SK-N-MC (cell line): ENCODE measurements at regions not wholly inside any gene's neighbourhood (a gene's known extent, or its start where the extent isn't known, plus 50 kb on each side); places are given as distances from the start of the nearest gene placed in this dataset.
"Not testable (repeated sequence)": the region's sequence is repeated elsewhere in the genome, so short reads cannot be mapped to it uniquely, and the experiment has no call there.

Source experiments
- DNase-seq: peaks from one replicate; pipeline ENCODE4 v3.0.0-alpha.2; 2011; ENCODE audit warnings: low read depth, low spot score
- H3K27ac ChIP-seq: fragments of 200-600 bp; sonication (generic); 2 replicates; pipeline ENCODE4 v1.5.1; 2016; ENCODE audit warnings: mixed run types
- H3K36me3 ChIP-seq: fragments of 200-600 bp; sonication (generic); 2 replicates; pipeline ENCODE4 v1.6.1; 2017; ENCODE audit warnings: antibody characterized with exemption, low read length, mixed read lengths; ENCODE audit not compliant: insufficient read depth
- H3K4me3 ChIP-seq: fragments of 200-600 bp; sonication (generic); 2 replicates; pipeline ENCODE4 v1.5.1; 2016
- H3K9ac ChIP-seq: fragments of 200-600 bp; sonication (generic); 2 replicates; pipeline ENCODE4 v1.8.0; 2017; ENCODE audit warnings: mixed run types, mixed read lengths; ENCODE audit not compliant: insufficient read length
- H3K9me3 ChIP-seq: fragments of 200-600 bp; sonication (generic); 2 replicates; pipeline ENCODE4 v1.6.1; 2017; ENCODE audit warnings: low read depth, mild to moderate bottlenecking, antibody characterized with exemption, low read length, moderate library complexity, mixed read lengths
- EZH2 ChIP-seq: fragments of 200-600 bp; sonication (generic); IDR thresholded peaks from one replicate; pipeline ENCODE4 v1.6.1; 2017; ENCODE audit warnings: antibody characterized with exemption
- FOXP2 ChIP-seq: optimal IDR thresholded peaks from 2 replicates; pipeline ENCODE3; 2011; ENCODE audit warnings: mild to moderate bottlenecking, moderate library complexity; ENCODE audit not compliant: insufficient read depth; ENCODE audit errors: extremely low read length, control extremely low read depth
- POLR2AphosphoS5 ChIP-seq: IDR thresholded peaks from 2 replicates; pipeline ENCODE4 v1.6.1; 2012; ENCODE audit warnings: mild to moderate bottlenecking, low read depth, low read length, borderline replicate concordance

DNA sequence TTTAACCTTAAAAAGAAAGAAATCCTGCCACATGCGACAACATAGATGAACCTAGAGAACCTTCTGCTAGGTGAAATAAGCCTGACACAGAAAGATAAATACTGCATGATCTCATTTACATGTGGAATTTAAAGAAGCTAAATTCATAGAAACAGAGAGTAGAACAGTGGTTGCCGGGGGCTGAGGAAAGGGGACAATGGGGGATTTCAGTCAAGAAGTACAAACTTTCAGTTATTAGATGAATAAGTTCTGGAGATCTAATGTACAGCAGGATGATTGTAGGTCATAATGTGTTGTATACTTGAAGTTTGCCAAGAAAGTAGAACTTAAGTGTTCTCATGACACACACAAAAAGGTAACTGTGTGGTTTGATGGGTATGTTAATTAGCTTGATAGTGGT, 204.3 kb upstream of the PRSS16 start:
- Histone ChIP-seq H3K9me3 (no peaks in the 10 kb centered on the region), H3K27ac (no peak overlapping the region), H3K9ac (no peak overlapping the region), H3K36me3 (no peaks in the 10 kb centered on the region), H3K4me3 (no peak overlapping the region)
- DNase-seq = no peak
- TF ChIP-seq POLR2AphosphoS5 (no peak), EZH2 (no peak), FOXP2 (no peak)

DNA sequence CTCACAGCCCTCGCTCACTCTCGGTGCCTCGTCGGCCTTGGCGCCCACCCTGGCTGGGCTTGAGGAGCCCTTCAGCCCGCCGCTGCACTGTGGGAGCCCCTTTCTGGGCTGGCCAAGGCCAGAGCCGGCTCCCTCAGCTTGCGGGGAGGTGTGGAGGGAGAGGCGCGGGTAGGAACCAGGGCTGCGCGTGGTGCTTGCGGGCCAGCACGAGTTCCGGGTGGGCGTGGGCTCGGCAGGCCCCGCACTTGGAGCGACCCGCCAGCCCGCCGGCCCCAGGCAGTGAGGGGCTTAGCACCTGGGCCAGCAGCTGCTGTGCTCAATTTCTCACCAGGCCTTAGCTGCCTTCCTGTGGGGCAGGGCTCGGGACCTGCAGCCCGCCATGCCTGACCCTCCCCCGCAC, 202.4 kb upstream of the PRSS16 start:
- H3K9me3 ChIP-seq, DNase-seq, H3K36me3 ChIP-seq, H3K4me3 ChIP-seq, H3K9ac ChIP-seq, H3K27ac ChIP-seq: not testable (repeated sequence)

DNA sequence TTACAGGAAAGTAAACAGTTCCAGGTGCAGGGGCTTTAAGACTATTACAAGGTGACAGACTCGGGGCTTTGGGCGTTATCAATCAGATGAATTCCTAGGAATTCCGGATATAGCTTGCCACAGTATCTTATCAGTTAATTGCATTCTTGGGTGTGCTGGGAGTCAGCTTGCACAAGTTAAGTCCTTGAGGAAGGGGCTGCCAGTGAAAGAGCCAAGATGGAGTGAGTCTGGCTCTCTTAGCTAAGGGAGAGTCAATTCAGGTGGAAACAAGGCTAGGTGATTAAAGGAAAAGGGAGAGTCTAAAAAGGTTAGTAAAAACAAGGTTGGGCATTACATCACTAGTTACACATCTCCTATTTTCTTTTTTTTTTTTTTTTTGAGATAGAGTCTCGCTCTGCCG, 199.8 kb upstream of the PRSS16 start:
- not testable (repeated sequence) for H3K4me3 ChIP-seq, H3K9me3 ChIP-seq, H3K36me3 ChIP-seq, H3K27ac ChIP-seq, DNase-seq, H3K9ac ChIP-seq

DNA sequence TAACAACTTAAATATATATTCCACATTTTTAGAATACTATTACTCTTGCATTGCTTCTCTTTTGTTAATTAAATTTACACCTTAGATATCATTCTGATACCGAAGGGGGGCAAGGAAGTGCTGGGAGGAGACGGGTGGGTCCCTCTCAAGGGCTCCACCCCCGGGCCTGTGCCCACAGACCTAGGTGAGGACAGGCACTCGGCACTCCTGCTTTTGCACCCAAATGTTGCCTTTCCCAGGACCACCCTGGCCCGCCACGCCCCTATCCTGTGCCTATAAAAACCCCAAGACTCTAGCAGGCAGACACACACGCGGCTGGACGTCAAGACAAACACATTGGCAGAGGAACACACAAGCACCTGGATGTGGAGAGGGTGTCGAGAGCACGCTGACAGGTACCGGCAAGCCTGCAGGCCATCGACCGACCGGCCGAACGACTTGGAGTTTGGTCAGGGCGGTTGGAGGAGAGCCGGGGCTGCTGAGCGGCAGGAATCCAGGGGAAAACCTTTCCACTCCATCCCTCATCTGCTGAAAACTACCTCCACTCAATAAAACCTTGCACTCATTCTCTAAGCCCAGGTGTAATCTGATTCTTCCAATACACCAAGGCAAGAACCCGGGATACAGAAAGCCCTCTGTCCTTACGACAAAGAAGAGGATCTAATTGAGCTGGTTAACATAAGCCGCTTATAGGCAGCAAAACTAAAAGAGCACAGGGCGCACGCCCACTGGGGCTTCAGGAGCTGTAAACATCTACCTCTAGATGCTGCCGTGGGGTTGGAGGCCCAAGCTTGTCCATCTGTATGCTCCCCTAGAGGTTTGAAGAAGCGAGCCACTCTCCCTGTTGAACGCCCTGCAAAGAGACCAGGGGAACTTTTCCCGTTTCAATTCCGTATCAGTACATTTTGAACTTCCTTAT, 197.4 kb upstream of the PRSS16 start:
- H3K9ac ChIP-seq = no peak overlapping the region
- no peak for TF ChIP-seq FOXP2
- no peak for TF ChIP-seq EZH2
- TF ChIP-seq POLR2AphosphoS5 = no peak
- no peak overlapping the region for H3K4me3 ChIP-seq
- DNase-seq = no peak
- no peaks in the 10 kb centered on the region for H3K36me3 ChIP-seq
- no peaks in the 10 kb centered on the region for H3K9me3 ChIP-seq
- H3K27ac ChIP-seq = no peak overlapping the region

DNA sequence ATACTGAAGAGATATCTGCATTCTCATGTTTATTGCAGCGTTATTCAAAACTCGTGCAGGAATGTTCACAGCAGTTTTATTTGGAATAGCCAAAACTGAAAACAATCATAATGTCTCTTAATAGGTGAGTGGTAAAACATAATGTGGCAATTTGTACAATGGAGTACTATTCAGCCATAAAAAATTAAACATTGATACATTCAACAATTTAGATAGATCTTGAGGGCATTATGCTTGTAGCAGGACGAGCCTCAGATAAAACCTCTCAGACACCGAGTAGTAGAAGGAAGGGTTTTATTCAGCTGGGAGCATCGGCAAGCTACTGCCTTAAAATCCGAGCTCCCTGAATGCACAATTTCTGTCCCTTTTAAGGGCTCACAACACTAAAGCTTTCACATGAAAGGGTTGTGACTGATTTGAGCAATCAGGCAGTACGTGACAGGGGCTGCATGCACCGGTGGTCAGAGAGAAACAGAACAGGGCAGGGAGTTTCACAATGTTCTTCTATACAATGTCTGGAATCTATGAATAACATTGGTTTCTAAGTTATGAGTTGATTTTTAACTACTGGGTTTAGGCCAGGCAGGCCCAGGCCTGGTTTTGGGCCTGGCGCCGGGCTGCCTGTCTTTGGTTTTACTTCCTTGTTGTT, 195.3 kb upstream of the PRSS16 start:
- not testable (repeated sequence) for H3K36me3 ChIP-seq, DNase-seq, H3K9me3 ChIP-seq, H3K27ac ChIP-seq, H3K4me3 ChIP-seq, H3K9ac ChIP-seq

DNA sequence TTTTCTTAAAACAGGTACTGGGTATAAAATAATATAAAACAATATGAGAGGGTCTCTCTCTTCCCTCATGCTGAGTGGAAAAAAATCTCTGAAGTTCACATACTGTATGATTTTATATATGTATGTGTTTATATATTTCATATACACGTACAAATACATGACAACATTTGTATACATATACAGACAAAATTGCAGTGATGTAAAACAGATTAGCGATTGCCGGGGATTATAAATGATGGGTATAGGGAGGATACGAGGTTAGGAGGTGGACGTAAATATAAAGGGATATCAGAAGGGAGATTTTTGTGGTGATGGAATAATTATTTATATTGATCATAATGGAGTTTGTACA, 194.8 kb upstream of the PRSS16 start:
- Histone ChIP-seq H3K4me3 (no peak overlapping the region), H3K36me3 (no peaks in the 10 kb centered on the region), H3K27ac (no peak overlapping the region), H3K9ac (no peak overlapping the region), H3K9me3 (no peaks in the 10 kb centered on the region)
- TF ChIP-seq POLR2AphosphoS5 = no peak
- TF ChIP-seq FOXP2 = no peak
- TF ChIP-seq EZH2 = no peak
- no peak for DNase-seq

DNA sequence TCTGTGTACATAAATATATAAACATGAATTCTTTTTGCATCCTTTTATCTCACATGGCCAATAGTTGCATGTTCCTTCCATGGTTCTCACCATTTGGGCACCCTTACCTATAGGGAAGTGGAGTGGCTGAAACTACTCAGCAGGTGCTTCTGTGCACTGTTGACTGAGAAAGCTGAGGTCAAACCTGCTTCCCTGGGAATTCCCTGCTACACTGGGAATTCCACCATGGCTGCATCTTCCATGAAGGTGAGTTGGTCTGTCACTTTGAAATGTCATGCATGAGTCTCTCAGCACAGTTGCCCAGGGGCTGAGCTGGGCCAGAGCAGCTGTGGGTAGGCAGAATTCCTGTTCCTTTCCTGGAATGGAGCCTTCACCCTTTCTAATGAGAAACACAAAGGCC, 193.8 kb upstream of the PRSS16 start:
- no peak for DNase-seq
- no peak overlapping the region for H3K27ac ChIP-seq
- TF ChIP-seq POLR2AphosphoS5 (no peak), EZH2 (no peak), FOXP2 (no peak)
- no peak overlapping the region for H3K4me3 ChIP-seq
- H3K9ac ChIP-seq = no peak overlapping the region
- H3K9me3 ChIP-seq = no peaks in the 10 kb centered on the region
- H3K36me3 ChIP-seq = no peaks in the 10 kb centered on the region

DNA sequence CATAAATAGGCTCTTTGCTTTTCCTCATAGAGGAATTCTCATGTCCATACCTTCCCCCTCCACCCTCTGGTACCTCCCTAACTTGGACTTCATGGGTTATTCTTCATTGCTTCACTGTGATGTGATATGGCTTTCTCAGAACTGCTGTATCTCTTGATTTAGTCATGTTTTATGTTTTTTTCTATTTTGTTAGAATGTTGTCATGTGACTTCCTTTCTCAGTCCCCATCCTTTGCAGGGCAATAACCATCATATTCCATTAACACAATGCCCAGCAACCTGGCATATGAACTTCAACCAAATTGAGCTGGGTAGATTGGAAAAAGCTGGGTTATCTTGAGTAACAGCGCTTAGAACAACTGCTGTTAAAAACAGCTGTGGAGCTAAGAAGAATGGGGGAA, 190.9 kb upstream of the PRSS16 start:
- Histone ChIP-seq H3K9ac (no peak overlapping the region), H3K4me3 (no peak overlapping the region), H3K9me3 (no peaks in the 10 kb centered on the region), H3K27ac (no peak overlapping the region), H3K36me3 (no peaks in the 10 kb centered on the region)
- TF ChIP-seq FOXP2 = no peak
- no peak for TF ChIP-seq EZH2
- no peak for TF ChIP-seq POLR2AphosphoS5
- DNase-seq = no peak

DNA sequence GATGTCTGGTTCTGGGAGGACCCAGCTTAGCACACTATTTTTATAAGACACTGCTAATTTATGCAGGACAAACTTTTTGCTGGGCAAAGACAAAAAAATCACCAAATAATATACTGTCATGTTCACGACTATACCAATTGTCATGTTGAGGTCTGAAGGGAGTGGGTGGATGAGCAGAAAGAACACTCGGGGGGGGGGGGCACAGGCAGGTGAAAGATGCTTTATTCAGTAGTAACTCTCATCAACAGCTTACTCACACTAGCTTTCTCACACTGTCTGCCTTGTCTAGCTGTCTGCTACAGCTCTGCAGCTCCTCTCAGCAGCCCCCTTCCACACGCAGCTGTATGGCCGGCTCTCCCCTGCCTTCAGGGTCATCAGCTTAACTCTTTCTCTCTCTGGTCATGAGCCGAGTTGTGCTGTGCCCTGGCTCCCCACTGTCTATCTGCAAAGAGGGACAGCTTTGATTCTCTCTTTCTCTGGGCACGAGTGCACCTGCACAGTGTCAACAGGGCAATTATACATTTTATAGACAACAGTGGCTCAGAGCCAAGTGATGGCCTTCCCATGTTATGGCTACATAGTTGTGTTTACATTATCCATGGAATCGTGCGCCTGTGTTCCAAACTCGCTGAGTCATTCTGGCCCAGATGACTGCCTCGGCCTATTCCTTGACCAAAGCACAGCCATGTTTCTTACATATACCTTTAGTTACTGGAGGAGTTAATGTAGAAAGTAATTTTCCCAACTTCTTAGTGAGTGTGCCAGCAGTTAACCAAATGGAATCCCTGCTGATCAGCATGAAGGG, 187.7 kb upstream of the PRSS16 start:
- no peaks in the 10 kb centered on the region for H3K9me3 ChIP-seq
- no peak overlapping the region for H3K9ac ChIP-seq
- TF ChIP-seq POLR2AphosphoS5 = no peak
- no peak for TF ChIP-seq FOXP2
- TF ChIP-seq EZH2 = no peak
- H3K36me3 ChIP-seq = no peaks in the 10 kb centered on the region
- no peak overlapping the region for H3K4me3 ChIP-seq
- DNase-seq = no peak
- H3K27ac ChIP-seq = no peak overlapping the region
